ENCODE measurements at regions not wholly inside any gene's neighbourhood (a gene's known extent, or its start where the extent isn't known, plus 50 kb on each side); places are given as distances from the start of the nearest gene placed in this dataset.

- Mint-ChIP-seq H3K27ac (no peak overlapping the region), H3K4me1 (ENCODE audit: low read depth) (peaks cover 10% of the 10 kb centered on the region), H3K36me3 (ENCODE audit: low read depth) (no peaks in the 10 kb centered on the region), H3K4me3 (no peak overlapping the region), H3K9me3 (no peaks in the 10 kb centered on the region), H3K27me3 (no peaks in the 10 kb centered on the region)
- intact Hi-C loops (cut with micrococcal nuclease) = no loop called here
- no peak for TF ChIP-seq CTCF (IDR thresholded peaks at IDR 0.05)
- ChIA-PET CTCF (no interaction called here), POLR2A (no interaction called here)
- DNase-seq = no peak
- no peak for ATAC-seq
These were observed 183.9 kb upstream of the JARID2 start for GRCh38 chr6:15061908-15062515.

GRCh38 chr6:15062516-15063252 lies 183.2 kb upstream of the JARID2 start:
- H3K27ac Mint-ChIP-seq = no peak overlapping the region
- DNase-seq (no peak), ATAC-seq (no peak)
- no peak for TF ChIP-seq CTCF (IDR thresholded peaks at IDR 0.05)
- H3K36me3 Mint-ChIP-seq (ENCODE audit: low read depth) = no peaks in the 10 kb centered on the region
- peaks cover 10% of the 10 kb centered on the region for H3K4me1 Mint-ChIP-seq (ENCODE audit: low read depth)
- intact Hi-C loops (cut with micrococcal nuclease) = no loop called here
- H3K4me3 Mint-ChIP-seq = no peak overlapping the region
- ChIA-PET POLR2A (no interaction called here), CTCF (no interaction called here)
- no peaks in the 10 kb centered on the region for H3K27me3 Mint-ChIP-seq
- no peaks in the 10 kb centered on the region for H3K9me3 Mint-ChIP-seq

GRCh38 chr6:15063253-15063853 lies 182.5 kb upstream of the JARID2 start:
- ATAC-seq (no peak), DNase-seq (no peak)
- H3K36me3 Mint-ChIP-seq (ENCODE audit: low read depth) = no peaks in the 10 kb centered on the region
- no peak overlapping the region for H3K4me3 Mint-ChIP-seq
- H3K27ac Mint-ChIP-seq = no peak overlapping the region
- H3K9me3 Mint-ChIP-seq = no peaks in the 10 kb centered on the region
- ChIA-PET POLR2A (no interaction called here), CTCF (no interaction called here)
- intact Hi-C loops (cut with micrococcal nuclease) = no loop called here
- no peak for TF ChIP-seq CTCF (IDR thresholded peaks at IDR 0.05)
- H3K27me3 Mint-ChIP-seq = no peaks in the 10 kb centered on the region
- peaks cover 5% of the 10 kb centered on the region for H3K4me1 Mint-ChIP-seq (ENCODE audit: low read depth)

GRCh38 chr6:15065261-15065989 lies 180.4 kb upstream of the JARID2 start:
- Mint-ChIP-seq H3K27ac (no peak overlapping the region), H3K4me3 (no peak overlapping the region), H3K36me3 (ENCODE audit: low read depth) (no peaks in the 10 kb centered on the region), H3K27me3 (no peaks in the 10 kb centered on the region), H3K4me1 (ENCODE audit: low read depth) (no peaks in the 10 kb centered on the region), H3K9me3 (no peaks in the 10 kb centered on the region)
- POLR2A ChIA-PET = no interaction called here
- CTCF ChIA-PET = no interaction called here
- ATAC-seq = no peak
- intact Hi-C loops (cut with micrococcal nuclease) = no loop called here
- DNase-seq = no peak
- TF ChIP-seq CTCF (IDR thresholded peaks at IDR 0.05) = no peak
